GM19455 (cell line): ENCODE measurements at regions not wholly inside any gene's neighbourhood (a gene's known extent, or its start where the extent isn't known, plus 50 kb on each side); places are given as distances from the start of the nearest gene placed in this dataset.
"Not testable (repeated sequence)": the region's sequence is repeated elsewhere in the genome, so short reads cannot be mapped to it uniquely, and the experiment has no call there.

Source experiments
- ATAC-seq: cut with Tn5 transposase; IDR thresholded peaks from one replicate; pipeline ENCODE4 v1.9.1; 2021; ENCODE audit not compliant: unreplicated experiment

DNA sequence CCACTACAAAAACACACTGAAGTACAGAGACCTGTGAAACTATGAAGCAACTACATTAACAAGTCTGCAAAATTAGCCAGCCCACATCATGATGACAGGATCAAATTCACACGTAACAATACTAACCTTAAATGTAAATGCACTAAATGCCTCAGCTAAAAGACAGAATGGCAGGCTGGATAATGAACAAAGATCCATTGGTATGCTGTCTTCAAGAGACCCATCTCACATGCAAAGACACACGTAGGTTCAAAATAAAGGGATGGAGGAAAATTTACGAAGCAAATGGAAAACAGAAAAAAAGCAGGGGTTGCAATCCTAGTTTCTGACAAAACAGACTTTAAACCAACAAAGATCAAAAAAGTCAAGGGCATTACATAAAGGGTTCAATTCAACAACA is 120.1 kb upstream of the OSTN start:
- ATAC-seq, result not testable (repeated sequence)

DNA sequence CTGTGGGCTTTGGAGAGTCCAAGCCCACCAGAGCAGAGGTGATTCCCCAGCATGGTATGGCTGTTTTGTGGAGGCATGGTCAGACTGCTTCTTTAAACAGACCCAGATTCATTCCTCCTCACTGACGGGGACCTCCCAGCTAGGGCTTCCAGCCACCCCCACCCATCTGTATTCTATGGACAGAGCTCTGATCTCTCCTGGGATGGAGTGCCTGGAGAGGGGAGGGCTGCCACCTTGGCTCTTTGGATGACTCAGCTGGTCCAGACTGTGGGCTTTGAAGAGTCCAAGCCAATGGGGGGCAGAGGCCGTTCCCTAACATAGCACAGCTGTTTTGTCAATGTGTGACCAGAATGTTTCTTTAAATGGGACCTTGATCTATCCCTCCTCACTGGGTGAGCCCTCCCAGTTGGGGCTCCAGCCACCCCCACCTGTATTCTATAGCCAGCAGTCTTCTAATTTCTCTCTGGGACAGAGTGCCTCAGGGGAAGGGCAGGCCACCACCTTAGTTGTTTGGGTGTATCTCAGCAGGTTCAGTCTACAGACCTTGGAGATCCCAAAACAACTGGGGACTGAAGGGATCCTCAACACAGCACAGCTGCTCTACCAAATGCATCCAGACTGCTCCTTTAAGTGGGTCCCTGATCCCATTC is 122.0 kb upstream of the OSTN start:
- ATAC-seq, result no peak

DNA sequence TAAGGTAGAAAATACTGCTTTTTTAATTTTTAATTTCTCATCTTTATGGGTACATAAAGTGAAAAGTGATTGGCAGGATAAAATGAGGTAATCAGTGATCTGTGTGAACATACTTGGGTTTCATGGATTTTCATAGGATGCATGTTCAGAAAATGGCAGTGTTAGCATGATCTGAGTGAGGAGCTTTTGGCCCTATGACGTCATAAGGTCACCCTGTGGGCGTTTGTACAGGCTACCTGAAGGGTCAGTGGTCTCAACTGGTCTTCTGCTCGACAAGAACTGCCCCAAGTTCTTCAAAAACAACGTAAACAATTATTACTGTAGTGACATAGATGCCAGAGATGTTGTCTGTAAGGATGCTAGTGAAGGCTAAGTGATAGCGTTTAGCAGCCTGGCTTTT is 124.5 kb upstream of the OSTN start:
- no peak for ATAC-seq

DNA sequence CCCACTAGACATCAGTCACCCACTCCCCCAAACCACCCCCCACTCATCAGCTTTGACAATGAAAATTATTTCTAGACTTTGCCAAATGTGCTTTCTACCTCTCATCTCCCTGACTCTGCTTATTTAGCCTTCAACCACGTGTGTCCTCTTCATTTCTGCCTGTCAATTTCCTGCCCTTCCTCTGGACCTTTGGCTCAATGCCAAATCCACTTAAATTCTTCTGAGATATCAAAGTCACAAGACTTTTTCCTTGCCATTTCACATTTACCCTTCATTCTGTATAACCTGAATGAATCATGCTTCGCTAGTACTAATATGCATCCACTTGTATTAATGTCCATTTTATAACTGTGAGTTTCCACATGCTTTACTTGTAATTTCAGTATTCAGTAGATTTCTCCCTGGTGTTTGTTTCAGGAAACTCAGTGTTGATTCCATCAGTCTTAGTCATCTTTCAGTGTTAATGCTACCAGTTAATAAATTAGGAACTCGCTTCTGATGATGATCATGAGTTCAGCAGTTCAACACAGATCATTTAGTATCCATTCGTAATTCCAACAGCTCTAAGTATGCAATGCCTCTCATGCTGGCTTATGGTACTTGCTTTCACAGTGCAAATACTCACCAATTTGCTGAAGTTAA is 128.2 kb upstream of the OSTN start:
- no peak for ATAC-seq

DNA sequence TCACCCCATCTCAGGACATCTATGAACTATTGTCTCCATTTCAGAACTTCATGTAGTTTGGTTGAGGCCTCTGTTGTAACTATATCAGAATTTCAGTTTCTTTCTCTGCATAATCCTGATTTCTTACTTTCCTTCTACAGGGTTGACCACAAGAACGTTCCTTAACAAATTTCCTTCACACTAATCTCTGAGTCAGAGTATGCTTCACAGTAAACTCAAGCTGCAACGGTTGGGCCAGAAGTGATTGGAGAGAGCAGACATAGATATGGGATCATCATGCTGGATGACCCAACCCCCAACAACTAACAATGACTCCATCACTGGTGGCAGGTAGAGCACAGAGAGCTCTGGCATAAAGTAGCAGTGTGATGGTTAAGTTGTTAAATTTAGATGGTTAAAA is 128.8 kb upstream of the OSTN start:
- no peak for ATAC-seq

DNA sequence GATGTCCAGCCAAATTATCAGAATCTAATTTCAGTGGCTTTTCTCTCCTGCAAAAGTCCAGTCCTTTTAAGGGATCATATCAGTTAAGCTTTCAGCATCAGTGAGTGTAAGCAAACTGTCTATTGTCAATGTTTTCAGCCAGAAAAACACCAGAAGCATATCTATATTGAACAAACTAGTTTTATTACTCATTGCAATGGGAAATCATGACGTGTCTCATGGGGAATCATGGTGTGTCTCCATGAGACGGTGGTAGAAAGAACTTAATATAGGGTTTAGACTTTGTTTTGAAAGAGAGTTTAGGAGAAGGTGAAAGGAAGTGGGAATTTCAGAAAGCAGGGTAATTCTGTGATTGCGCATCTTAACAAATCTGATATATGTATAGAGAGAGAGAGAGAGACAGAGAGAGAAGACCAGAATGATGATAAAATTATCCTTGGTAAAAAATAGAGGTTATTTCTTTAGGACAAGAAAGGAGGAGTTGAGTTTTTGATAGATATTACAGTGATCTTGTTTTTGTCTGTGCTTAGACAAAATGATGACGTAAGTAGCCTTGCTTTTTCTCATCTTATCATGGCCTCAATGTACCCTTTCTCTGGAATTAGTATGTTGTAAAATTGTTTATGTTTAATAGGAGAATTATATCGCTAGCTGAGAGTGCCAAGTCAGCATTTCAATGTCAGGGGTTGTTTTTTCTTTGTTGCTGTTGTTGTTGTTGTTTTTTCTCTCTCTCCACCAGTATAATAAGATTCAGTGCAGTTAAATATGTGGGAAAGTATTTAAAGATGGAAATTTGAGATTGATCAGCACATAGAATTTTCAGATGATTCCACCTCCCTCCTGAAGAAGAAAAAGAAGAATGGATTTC is 129.9 kb upstream of the OSTN start:
- no peak for ATAC-seq

DNA sequence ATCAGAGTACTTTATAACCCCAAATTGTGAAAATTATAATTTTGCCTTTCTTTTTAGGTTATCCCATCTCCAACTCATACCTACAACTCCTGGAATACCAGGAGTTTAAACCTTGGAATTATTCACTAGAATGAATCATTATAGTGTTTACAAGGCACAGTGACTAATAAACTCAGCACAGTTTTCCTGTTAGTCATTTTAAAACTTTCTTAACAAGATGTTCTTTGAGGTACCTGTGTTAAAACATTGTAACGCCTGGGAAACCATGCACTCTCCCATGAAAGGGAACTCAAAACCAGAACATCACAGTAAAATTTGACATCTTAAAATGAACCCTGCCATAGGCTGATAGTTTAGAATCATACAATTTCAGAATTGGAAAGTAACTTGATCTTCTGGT is 132.4 kb upstream of the OSTN start:
- ATAC-seq, result no peak

DNA sequence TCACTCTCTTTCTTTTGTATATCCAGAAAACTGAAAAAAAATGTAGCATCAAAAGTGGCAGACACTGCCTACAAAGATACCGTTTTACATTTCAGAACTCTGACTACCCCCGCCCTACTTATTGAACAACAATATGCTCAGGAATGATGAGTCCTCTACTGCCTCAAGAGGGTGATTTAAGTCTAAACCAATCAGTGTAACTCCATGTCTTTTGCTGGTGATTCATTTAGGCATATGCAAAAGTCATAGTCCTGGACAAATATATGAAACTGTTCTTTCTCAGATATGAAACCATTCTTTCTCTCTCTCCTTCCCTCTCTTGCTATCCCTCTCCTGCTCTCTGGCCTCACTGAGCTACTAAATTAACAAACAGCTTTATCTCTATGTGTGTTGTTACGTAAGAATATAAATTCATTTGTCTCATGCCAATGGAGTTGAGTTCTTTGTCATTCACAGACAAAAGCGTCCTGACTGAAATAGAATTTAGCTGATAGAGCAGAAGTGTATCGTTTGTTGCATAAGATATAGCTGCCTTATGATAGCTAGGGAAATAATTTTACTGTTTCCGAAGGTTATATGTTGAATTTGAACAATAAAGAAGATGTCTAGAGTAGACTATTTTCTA is 133.7 kb upstream of the OSTN start:
- ATAC-seq, result no peak

DNA sequence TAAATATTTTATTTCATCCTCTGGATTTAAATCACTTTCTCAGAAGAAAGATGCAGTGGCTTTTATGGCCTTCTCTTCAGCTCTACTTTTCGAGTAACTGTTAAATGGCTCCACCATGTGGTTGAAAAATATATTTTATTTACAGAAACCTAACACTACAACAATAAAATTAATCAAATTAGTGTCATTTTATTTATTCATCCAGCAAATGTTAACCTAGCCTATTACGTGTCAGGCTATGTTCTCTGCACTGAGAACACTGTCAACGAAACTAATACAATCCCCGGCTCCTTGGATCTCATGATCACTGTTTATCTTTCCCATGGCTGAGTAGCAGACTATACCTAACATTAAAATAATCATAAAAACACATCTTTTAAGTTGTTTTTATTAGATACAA is 148.0 kb upstream of the OSTN start:
- ATAC-seq, result no peak

DNA sequence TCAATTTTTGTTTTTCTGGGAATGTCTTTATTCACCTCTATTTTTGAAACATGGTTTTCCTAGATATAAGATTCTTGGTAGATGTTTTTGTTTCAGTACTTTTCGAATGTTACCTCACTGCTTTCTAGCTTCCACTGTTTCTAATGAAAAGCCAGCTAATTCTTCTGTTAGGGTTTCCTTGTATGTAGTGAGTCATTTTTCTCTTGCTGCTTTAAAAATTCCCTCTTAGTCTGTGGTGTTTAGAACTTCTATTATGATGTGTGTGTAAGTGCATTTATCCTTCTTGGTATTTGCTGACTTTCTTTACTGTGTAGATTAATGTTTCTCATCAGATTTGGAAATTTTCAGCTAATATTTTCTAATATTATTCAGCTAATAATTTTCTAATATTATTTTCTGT is 151.1 kb upstream of the OSTN start:
- ATAC-seq, result no peak

DNA sequence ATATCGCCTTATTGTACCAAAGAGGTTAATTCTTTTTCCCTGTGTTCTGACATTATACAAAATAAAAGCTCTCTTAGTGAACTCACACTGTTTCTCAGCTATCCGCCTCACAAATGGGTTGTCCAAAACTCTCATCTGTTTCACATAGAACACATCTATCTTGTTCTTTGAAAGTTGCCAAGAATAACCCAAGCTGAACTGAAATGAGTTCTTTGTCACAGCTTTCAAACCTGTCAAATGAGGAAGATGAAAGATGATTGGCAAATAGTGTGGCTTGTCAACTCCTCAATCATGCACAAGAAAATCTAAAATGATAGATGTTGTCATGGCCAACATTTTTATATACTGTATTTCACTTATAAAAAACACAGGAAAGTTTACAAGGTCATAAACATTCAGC is 168.1 kb upstream of the OSTN start:
- no peak for ATAC-seq

DNA sequence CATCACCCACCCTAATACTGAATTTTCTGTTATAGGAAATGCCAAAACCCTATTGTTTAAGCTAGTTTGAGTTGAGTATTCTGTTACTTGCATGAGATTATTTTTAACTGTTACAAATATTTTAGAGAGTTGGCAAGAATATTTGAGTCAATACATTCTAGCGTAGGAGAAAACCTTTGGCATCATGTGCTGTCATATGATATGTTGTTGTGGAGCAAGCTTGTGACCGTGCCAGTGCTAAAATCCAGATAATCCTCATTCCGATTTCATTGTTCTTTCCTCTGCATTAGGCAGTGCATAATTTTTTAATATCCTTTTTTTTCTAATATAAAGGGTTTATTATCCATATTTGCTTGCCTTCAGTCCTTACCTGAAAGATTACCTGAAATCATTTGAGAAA is 168.0 kb upstream of the GMNC start:
- no peak for ATAC-seq

DNA sequence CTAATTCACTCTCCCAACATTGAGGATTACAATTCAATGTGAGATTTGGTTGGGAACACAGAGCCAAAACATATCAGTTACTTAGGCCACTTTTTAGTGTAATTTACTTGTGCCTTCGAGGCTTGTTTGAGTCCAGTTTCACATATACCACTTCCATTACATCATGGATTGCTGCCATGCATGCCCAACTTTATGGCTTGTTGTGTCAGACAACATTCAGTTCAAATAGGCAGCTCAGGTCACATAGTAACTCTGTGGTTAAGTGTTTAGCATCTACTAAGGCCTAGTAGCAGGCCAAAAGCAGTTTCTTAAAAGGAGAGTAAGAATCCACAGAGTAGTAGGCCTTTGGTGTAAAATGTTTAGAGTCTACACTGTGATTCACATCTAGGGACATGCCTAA is 164.3 kb upstream of the GMNC start:
- no peak for ATAC-seq

DNA sequence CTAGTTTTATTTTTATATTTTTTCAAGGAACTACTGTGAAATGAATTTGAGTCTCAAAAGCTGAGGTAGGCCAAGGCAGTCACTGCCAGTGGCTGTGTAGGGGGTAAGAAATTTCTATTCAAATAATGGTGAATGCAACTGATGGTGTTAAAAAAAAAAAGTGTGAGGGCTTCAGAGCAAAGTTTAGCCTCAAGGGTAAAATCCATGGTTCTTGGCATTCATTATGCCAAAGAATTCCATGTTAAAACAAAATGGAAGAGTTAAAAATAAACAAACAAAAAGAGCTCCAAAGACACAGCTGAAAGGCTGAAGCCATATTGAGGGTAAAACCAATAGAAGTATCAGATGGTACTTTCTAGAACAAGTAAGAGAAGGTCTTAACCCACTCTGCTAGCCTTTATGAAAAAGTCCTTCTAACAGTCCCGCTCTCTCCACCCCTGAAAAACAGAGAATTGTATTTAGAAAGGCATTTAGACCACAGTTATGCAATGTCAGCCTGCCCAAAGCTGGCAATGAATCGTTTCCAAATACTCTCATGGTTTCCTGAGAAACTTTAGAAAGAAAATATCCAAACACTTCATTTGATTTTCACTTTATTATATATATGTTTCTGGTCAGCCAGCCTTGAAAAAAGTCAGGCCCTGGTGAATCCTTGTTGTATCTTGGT is 158.4 kb upstream of the GMNC start:
- no peak for ATAC-seq

DNA sequence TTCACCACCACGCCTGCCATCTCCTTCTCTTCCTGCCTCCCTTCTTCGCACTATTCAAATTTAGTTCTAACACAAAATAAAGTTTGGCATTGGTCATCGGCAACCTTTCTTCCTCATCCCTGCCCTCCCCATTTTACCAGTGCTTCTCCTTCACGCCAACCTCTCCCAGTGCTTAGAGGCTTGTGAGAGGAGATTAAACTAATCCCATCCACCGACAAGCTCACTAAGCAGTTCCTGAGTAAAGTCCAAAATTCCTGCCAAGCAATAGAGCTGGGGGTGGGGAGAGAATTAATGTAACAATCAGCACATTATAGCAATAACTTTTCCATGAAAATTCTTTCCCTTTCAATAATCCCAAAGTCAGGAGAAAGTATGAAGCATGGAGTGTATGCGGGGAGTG is 157.4 kb upstream of the GMNC start:
- ATAC-seq, result no peak

DNA sequence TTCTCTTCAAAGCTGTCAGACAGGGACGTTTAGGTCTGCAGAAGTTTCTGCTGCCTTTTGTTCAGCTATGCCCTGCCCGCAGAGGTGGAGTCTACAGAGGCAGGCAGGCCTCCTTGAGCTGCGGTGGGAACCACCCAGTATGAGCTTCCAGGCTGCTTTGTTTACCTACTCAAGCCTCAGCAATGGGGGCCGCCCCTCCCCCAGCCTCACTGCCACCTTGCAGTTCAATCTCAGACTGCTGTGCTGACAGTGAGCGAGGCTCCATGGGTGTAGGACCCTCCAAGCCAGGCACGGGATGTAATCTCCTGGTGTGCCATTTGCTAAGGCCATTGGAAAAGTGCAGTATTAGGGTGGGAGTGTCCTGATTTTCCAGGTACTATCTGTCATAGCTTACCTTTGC is 153.5 kb upstream of the GMNC start:
- ATAC-seq, result not testable (repeated sequence)

DNA sequence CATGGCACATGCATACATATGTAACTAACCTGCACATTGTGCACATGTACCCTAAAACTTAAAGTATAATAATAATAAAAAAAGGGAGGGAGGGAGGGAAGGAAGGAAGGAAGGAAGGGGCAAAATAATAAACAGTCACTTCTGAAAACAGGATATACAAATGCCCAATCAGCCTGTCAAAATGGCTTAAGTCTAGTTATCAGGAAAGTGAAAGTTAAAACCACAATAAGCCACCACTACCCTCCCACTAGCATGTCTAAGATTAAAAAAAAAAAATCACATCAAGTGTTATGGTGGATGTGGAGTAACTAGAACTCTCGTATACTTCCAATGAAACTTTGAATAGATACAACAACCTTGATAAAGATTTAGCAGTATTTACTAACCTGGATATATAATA is 145.6 kb upstream of the GMNC start:
- ATAC-seq, result no peak

DNA sequence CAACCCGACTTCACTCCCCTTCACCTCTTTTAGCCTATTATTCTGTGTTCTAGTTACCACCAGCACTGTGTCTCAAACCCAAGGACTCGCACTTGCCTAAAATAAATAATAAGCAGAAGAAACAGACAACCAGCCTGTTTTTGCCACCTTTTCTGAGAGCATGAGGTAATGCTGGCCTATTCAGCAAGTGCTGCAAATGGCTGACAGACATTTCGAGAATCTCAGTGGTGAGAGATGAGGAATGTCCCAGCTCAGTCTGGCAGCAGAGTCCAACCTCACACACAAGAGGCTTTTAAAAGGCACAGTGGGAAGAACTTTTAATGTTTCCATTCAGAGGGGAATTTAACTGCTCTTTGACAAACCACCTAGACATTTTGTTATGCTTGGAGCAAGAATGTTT is 143.3 kb upstream of the GMNC start:
- no peak for ATAC-seq

DNA sequence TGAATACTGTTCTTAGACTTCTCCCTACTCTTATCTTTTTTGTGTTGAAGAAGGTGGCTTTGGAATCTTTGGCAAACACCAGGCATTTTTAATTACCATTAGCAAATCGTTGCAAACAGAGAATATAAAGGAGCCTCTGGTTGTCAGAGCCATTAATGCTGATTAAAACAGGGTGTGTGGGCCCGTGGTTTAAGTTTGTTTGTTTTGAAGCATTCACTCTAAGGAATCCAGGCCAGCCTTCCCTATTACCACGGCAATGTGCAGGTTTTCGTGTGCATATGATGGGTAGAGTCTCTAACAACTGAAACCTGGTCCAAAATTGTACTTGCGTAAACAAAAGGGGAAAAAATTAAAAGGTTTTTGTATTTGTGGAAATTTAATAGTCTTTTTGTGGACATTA is 141.2 kb upstream of the GMNC start:
- no peak for ATAC-seq

DNA sequence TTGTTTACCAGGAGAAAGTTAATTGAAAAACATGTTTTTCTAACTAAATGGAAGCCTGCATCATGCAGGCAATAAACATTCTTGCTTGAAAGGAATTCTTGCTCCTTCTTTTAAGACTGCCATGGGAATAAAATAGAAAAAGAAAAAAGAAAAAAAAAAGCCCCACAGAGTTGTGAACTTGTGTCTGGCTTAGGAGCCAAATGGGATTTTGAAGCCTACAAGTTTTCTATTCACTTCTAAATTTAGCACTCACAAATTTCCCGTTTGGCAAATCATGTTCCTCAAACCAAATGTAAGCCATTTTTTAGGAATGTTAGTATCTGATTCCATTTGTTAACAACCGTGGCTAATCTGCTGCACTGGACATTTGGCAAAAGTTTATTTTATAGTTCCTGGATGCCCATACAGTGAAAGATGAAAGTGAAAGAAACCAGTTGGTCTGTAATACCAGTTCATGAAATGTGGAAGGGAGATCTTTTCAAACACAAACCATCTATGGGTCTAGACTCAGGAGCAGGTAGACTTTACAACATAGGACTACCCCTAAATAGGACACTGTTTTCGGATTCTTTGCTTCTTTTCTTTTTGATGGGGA is 133.8 kb upstream of the GMNC start:
- ATAC-seq, result no peak

DNA sequence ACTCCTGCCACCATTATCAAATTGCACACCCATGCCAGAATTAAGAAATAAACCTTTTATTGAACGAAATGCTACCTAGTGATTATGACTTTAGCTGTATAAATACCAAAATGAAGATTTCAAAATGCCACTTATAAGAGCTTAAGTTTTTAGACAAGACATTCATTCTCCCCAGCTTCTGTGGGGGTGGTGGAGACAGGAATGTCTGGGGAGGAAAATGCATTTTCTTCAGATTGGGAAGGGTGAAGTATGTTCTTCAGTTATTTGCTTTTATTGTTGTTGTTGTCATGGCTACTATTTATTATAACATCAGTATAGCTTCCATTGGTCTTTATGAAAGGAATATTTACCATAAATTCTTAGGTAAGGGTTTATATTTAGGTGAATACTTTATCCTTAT is 132.7 kb upstream of the GMNC start:
- no peak for ATAC-seq
